ENCODE measurements at regions not wholly inside any gene's neighbourhood (a gene's known extent, or its start where the extent isn't known, plus 50 kb on each side); places are given as distances from the start of the nearest gene placed in this dataset.

GRCh38 chr5:125269926-125270325 lies 523.5 kb upstream of the ZNF608 start:
- TF ChIP-seq CTCF (IDR thresholded peaks at IDR 0.05), result no peak
- no peak for TF ChIP-seq REST (IDR thresholded peaks at IDR 0.05; ENCODE audit: insufficient read depth in 1 of 2, low read depth in 2 of 2, low read length in 1 of 2)
- TF ChIP-seq POLR2AphosphoS5 (IDR thresholded peaks at IDR 0.05; ENCODE audit: low read depth, low read length), result no peak
